Coronary artery (tissue), 2 donors: ENCODE measurements at regions not wholly inside any gene's neighbourhood (a gene's known extent, or its start where the extent isn't known, plus 50 kb on each side); places are given as distances from the start of the nearest gene placed in this dataset.
"Not testable (repeated sequence)": the region's sequence is repeated elsewhere in the genome, so short reads cannot be mapped to it uniquely, and the experiment has no call there.

Source experiments
- DNase-seq: peaks from one replicate; pipeline ENCODE4 v3.0.0-alpha.2; 2017; ENCODE audit warnings: low spot score
- H3K27ac ChIP-seq, 2 donors: fragments of 200-600 bp; sonication (generic); one replicate each; pipeline ENCODE4 v1.5.1; 2016 to 2019
- H3K4me3 ChIP-seq: fragments of 200-600 bp; sonication (generic); 2 replicates; pipeline ENCODE4 v1.5.1; 2016; ENCODE audit warnings: mild to moderate bottlenecking, moderate library complexity
- TF ChIP-seq, protein P1 (sequence below): fragments of 200-600 bp; sonication (generic); IDR thresholded peaks from one replicate; pipeline ENCODE4 v1.5.1; 2019; ENCODE audit warnings: antibody characterized with exemption

DNA sequence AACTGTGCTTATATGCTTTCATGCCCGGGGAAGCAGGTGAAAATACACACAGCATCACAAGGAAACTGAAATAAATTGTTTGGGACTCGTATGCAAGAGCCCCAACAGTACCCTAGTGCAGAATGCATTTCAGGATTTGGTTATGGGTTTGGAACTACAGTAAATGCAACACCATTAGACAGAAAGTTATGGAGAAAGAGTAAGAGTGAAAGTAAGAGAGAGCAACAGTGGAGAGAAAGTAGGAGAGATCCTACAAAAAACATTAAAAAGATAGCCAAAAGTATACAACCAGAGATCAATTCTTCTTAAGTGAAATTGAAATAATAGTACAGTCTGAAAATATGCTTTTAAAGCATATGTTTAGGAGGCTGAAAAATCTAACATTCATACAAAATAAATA, 231.1 kb downstream of the TFEC start:
- no peak overlapping the region for H3K4me3 ChIP-seq
- no peak for DNase-seq

DNA sequence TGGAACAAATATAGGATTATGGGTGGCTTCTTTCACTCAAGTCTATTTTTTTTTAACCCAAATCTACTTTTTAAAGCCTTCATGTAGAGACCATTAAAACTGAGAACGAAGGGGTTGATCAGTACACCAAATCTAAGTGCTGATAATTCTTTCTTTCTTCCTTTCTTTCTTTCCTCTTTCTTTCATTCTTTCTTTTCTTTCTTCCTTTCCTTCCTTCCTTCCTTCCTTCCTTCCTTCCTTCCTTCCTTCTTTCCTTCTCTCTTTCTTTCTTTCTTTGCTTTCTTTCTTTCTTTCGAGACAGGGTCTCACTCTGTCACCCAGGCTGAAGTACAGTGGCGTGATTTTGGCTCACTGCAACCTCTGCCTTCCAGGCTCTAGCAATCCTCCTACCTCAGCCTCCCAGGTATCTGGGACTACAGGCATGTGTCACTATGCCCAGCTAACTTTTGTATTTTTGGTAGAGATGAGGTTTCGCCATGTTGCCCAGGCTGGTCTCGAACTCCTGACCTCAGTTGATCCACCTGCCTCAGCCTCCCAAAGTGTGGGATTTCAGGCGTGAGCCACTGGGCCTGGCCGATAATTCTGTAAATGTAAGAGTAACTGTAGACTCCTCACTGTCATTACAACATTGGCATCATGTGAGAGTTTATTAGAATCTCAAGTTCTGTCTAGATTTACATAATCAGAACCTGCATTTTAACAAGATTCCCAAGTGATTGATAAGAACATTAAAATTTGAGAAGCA, 236.4 kb downstream of the TFEC start:
- no peak overlapping the region for H3K27ac ChIP-seq
- TF ChIP-seq, protein P1, sequence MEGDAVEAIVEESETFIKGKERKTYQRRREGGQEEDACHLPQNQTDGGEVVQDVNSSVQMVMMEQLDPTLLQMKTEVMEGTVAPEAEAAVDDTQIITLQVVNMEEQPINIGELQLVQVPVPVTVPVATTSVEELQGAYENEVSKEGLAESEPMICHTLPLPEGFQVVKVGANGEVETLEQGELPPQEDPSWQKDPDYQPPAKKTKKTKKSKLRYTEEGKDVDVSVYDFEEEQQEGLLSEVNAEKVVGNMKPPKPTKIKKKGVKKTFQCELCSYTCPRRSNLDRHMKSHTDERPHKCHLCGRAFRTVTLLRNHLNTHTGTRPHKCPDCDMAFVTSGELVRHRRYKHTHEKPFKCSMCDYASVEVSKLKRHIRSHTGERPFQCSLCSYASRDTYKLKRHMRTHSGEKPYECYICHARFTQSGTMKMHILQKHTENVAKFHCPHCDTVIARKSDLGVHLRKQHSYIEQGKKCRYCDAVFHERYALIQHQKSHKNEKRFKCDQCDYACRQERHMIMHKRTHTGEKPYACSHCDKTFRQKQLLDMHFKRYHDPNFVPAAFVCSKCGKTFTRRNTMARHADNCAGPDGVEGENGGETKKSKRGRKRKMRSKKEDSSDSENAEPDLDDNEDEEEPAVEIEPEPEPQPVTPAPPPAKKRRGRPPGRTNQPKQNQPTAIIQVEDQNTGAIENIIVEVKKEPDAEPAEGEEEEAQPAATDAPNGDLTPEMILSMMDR, result no peak
- DNase-seq, result no peak
- H3K4me3 ChIP-seq, result no peak overlapping the region

More for the DNA sequence above, 231.1 kb downstream of the TFEC start:
- H3K27ac ChIP-seq, result no peak overlapping the region
- TF ChIP-seq, protein P1, result no peak

DNA sequence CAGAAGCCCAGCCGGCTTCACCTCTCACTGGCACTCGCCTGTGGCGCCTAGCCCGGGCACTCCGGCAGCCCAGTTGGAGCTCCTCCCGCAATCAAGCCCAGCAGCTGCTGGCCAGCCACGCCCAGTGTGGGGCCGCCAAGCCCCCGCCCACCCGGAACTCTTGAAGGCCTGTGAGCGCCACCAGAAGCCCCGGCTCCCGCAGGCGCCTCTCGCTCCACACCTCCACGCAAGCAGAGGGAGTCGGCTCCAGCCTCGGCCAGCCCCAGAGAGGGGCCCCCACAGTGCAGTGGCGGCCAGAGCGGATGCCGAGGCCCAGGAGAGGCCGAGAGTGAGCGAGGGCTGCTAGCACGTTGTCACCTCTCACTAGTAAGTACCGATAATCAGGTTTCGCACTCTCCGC, 240.7 kb downstream of the TFEC start:
- DNase-seq, result no peak
- H3K27ac ChIP-seq, result no peak overlapping the region
- TF ChIP-seq, protein P1, result no peak
- H3K4me3 ChIP-seq, result no peak overlapping the region

DNA sequence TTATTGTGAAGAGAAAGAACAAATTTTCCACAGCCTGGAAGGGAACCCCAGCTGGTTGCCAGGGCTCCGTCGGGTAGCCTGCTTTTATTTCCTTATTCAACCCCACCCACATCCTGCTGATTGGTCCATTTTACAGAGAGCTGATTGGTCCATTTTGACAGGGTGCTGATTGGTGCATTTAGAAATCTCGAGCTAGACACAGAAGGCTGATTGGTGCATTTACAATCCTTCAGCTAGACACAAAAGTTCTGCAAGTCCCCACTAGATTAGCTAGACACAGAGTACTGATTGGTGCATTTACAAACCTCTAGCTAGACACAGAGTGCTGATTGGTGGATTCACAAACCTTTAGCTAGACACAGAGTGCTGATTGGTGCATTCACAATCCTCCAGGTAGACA, 241.1 kb downstream of the TFEC start:
- not testable (repeated sequence) for H3K27ac ChIP-seq, DNase-seq, H3K4me3 ChIP-seq

DNA sequence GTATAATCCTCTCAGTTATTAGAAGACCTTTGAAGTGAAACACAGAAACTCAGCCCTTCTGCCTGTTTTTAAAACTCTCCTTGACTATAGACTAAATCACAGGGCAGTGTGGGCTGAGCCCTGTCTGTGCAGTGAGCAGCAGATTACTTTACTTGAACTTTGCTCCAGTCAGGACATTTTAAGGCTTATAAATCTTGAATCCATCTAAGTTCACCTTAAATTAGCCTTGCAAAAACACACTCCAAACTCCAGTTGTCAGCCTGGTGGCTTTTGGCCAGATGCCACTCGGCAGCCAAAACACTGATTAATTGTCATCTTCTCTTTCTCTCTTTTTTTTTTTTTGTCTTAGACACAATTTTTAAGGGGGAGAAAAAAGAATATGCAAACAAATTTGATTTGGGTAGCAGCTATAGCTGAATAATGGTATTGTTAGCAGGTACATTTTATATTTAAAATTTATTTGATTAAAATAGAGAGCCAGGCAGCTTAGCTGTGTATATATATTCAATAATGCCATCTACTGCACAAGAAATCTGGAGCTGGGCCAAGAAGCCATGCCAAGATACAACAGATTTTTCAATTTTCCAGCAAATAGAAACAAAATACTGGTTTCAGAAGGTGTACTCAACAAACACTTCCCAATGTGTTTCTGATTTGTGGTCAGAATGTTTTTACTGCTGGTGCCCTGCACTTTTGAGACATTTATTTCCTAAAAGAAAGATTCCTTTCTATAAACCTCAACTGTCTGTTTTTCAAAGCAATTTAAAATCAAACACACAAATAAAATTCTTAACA, 247.7 kb downstream of the TFEC start:
- no peak overlapping the region for H3K4me3 ChIP-seq
- no peak overlapping the region for H3K27ac ChIP-seq
- no peak for DNase-seq
- TF ChIP-seq, protein P1, result no peak

DNA sequence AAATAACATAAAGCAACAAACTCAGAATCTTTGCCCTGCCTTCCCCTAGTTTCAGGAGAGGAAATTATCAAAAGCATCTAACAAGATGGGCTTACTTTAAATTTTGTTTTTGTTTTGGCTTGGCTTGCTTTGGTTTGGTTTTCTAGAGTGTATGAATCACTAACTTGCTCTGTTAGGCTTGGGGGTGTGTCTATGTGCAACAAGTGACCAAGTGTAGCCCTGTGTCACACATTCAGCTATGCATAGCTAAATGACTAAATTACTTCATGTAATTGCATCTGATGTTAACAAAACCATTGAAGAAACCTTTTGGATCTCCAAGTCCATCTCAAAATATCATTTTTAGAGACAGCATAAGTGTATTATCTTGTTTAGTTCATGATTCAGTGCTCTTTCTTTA, 251.0 kb downstream of the TFEC start:
- TF ChIP-seq, protein P1, result no peak
- no peak for DNase-seq
- H3K4me3 ChIP-seq, result no peak overlapping the region
- H3K27ac ChIP-seq, result no peak overlapping the region

DNA sequence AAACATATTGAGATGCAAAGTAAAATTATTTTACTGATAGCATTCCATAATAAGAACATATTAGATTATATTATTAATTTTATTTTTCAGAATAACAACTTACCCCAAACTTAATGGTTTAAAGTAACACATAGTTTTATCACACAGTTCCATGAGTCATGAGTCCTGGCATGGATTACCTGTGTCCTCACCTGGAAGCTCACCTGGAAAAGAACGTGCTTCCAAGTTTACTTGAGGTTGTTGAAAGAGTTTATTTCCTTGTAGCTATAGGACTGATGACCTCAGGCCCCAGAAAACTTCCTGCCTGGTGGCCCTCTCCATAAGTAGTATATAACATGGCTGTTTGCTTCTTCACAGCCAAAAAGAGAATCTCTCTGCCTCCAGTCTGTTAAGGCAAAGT, 254.6 kb downstream of the TFEC start:
- DNase-seq, result no peak
- Histone ChIP-seq H3K4me3 (no peak overlapping the region), H3K27ac (no peak overlapping the region)
- TF ChIP-seq, protein P1, result no peak
